Stomach (tissue), 8 donors: ENCODE measurements at regions not wholly inside any gene's neighbourhood (a gene's known extent, or its start where the extent isn't known, plus 50 kb on each side); places are given as distances from the start of the nearest gene placed in this dataset.
A peak's percentile ranks its signal among the peaks of the same experiment; 100 is the strongest.

Experiments used
- DNase-seq, 2 donors: peaks; one replicate each; pipeline versions ENCODE4 v3.0.0 to v3.0.0-alpha.2; 2013 to 2019
- H3K27ac ChIP-seq, 5 donors: fragments of 200-600 bp in 4 of 5; sonication (generic) in 4 of 5; one replicate each; pipeline ENCODE4 v1.5.1; 2013 to 2019; ENCODE audit warnings: mild to moderate bottlenecking in 1 of 5, moderate library complexity in 1 of 5
- H3K27me3 ChIP-seq, 3 donors: fragments of 200-600 bp; sonication (generic); one replicate each; pipeline ENCODE4 v1.5.1; 2017 to 2019; ENCODE audit warnings: mixed run types in 1 of 3
- H3K36me3 ChIP-seq, 4 donors: fragments of 200-600 bp; sonication (generic); 1 replicate in 3 of 4; 2 replicates in 1 of 4; pipeline ENCODE4 v1.5.1; 2016 to 2019
- H3K4me1 ChIP-seq, 4 donors: fragments of 200-600 bp; sonication (generic); one replicate each; pipeline ENCODE4 v1.5.1; 2016 to 2019
- H3K4me3 ChIP-seq, 4 donors: fragments of 200-600 bp; sonication (generic) in 3 of 4; one replicate each; pipeline ENCODE4 v1.5.1; 2016 to 2019; ENCODE audit warnings: mild to moderate bottlenecking in 1 of 4
- H3K9me3 ChIP-seq, 4 donors: fragments of 200-600 bp; sonication (generic); one replicate each; pipeline ENCODE4 v1.5.1; 2016 to 2019
- CTCF ChIP-seq, 7 experiments: fragments of 450-650 bp in 4 of 7; fragments of 200-600 bp in 3 of 7; sonication (generic) in 3 of 7; IDR thresholded peaks; one replicate each; pipeline ENCODE4 v1.5.1; 2016 to 2019; ENCODE audit warnings: antibody characterized with exemption in 7 of 7, control low read depth in 2 of 7, mild to moderate bottlenecking in 1 of 7
- EP300 ChIP-seq: sonication (generic); formaldehyde crosslinking; IDR thresholded peaks from one replicate; pipeline ENCODE4 v1.6.1; 2017; ENCODE audit warnings: antibody characterized with exemption
- POLR2A ChIP-seq, 4 donors: fragments of 450-650 bp; IDR thresholded peaks; one replicate each; pipeline ENCODE4 v1.6.1; 2016; ENCODE audit warnings: antibody characterized with exemption in 4 of 4, control low read depth in 2 of 4, mild to moderate bottlenecking in 1 of 4, moderate library complexity in 1 of 4
- POLR2AphosphoS5 ChIP-seq, 3 donors: sonication (generic); formaldehyde crosslinking; IDR thresholded peaks; one replicate each; pipeline ENCODE4 v1.6.1; 2016; ENCODE audit warnings: antibody characterized with exemption in 3 of 3
- WGBS, 5 donors: extraction: QIAGEN DNeasy Blood & Tissue Kit in 3 of 5; methylation state at CpG; one replicate each; pipeline versions ENCODE4 v1.1.5 to v1.1.7; 2013 to 2018; 5-methylcytosine and 5-hydroxymethylcytosine counted together
- intact Hi-C: fragments of 100-400 bp; cut with DNase I; formaldehyde crosslinking; loops from one replicate; pipeline ENCODE4 v1.15.1; 2023; ENCODE audit warnings: low total_unique reads
- donor health status: healthy with polysubstance abuse.
- donor health status: Bipolar disorder and iron deficiency.
- donor health status: healthy.

GRCh38 chr21:18161841-18162240 is 82.8 kb upstream of the CHODL start:
- intact Hi-C loops, result no loop called here
- no peak for DNase-seq
- Histone ChIP-seq H3K4me1 (no peaks in the 10 kb centered on the region), H3K9me3 (peaks cover 0 to 3% (median 0%) of the 10 kb centered on the region in 4 donors), H3K27me3 (no peaks in the 10 kb centered on the region), H3K27ac (no peak overlapping the region), H3K4me3 (no peak overlapping the region), H3K36me3 (no peaks in the 10 kb centered on the region)
- no peak for TF ChIP-seq POLR2A (IDR thresholded peaks at IDR 0.05)
- no peak for TF ChIP-seq POLR2AphosphoS5 (IDR thresholded peaks at IDR 0.05)
- TF ChIP-seq EP300, result no peak
- no peak for TF ChIP-seq CTCF (IDR thresholded peaks at IDR 0.05)
- 81 to 88% (median 84%) methylated on average over 3 of the region's 3 CpGs for WGBS, 5 donors

GRCh38 chr21:18157406-18157805 is 87.2 kb upstream of the CHODL start:
- intact Hi-C loops, result no loop called here
- peak in 1 of 2 donors; percentile 16 for DNase-seq
- TF ChIP-seq EP300, result no peak
- no peak for TF ChIP-seq POLR2A (IDR thresholded peaks at IDR 0.05)
- no peak for TF ChIP-seq CTCF (IDR thresholded peaks at IDR 0.05)
- no peak for TF ChIP-seq POLR2AphosphoS5 (IDR thresholded peaks at IDR 0.05)
- 79 to 88% (median 84%) methylated on average over 1 of the region's 1 CpG for WGBS, 5 donors
- H3K9me3 ChIP-seq, result peaks cover 0 to 3% (median 0%) of the 10 kb centered on the region in 4 donors
- H3K27me3 ChIP-seq, result no peaks in the 10 kb centered on the region
- no peak overlapping the region for H3K27ac ChIP-seq
- no peaks in the 10 kb centered on the region for H3K36me3 ChIP-seq
- H3K4me3 ChIP-seq, result no peak overlapping the region
- no peaks in the 10 kb centered on the region for H3K4me1 ChIP-seq

- H3K4me3 ChIP-seq, result no peak overlapping the region
- 38 to 50% (median 47%) methylated on average over 5 of the region's 5 CpGs for WGBS, 5 donors
- no peak overlapping the region for H3K27ac ChIP-seq
- no peaks in the 10 kb centered on the region for H3K36me3 ChIP-seq
- H3K9me3 ChIP-seq, result peaks cover 0 to 3% (median 0%) of the 10 kb centered on the region in 4 donors
- no peak for TF ChIP-seq POLR2A (IDR thresholded peaks at IDR 0.05)
- TF ChIP-seq EP300, result no peak
- TF ChIP-seq POLR2AphosphoS5 (IDR thresholded peaks at IDR 0.05), result no peak
- no peak for TF ChIP-seq CTCF (IDR thresholded peaks at IDR 0.05)
- H3K4me1 ChIP-seq, result no peaks in the 10 kb centered on the region
- intact Hi-C loops, result no loop called here
- peak in 1 of 2 donors; percentile 30 for DNase-seq
- H3K27me3 ChIP-seq, result no peaks in the 10 kb centered on the region
These were observed 89.0 kb upstream of the CHODL start for GRCh38 chr21:18155508-18156193.

GRCh38 chr21:18153063-18153462 is 91.6 kb upstream of the CHODL start:
- TF ChIP-seq POLR2A (IDR thresholded peaks at IDR 0.05), result no peak
- no peak for TF ChIP-seq CTCF (IDR thresholded peaks at IDR 0.05)
- no peak for TF ChIP-seq POLR2AphosphoS5 (IDR thresholded peaks at IDR 0.05)
- TF ChIP-seq EP300, result no peak
- no peak overlapping the region for H3K4me3 ChIP-seq
- H3K36me3 ChIP-seq, result no peaks in the 10 kb centered on the region
- H3K4me1 ChIP-seq, result no peaks in the 10 kb centered on the region
- peak in 1 of 2 donors; percentile 7 for DNase-seq
- intact Hi-C loops, result no loop called here
- WGBS, 5 donors, result 71 to 83% (median 73%) methylated on average over 2 of the region's 2 CpGs
- H3K27me3 ChIP-seq, result no peaks in the 10 kb centered on the region
- H3K27ac ChIP-seq, result no peak overlapping the region
- no peaks in the 10 kb centered on the region for H3K9me3 ChIP-seq
